DOHH2 (cell line): ENCODE measurements at regions not wholly inside any gene's neighbourhood (a gene's known extent, or its start where the extent isn't known, plus 50 kb on each side); places are given as distances from the start of the nearest gene placed in this dataset.
"Not testable (repeated sequence)": the region's sequence is repeated elsewhere in the genome, so short reads cannot be mapped to it uniquely, and the experiment has no call there.

Experiments
- H3F3A ChIP-seq: fragments of 200-600 bp; sonication (generic), shearing (Covaris generic); 2 replicates; pipeline ENCODE4 v1.6.0; 2016; ENCODE audit warnings: antibody characterized with exemption, mild to moderate bottlenecking; ENCODE audit not compliant: control insufficient read depth, insufficient read depth
- H3K27ac ChIP-seq: fragments of 200-600 bp; sonication (generic); 2 replicates; pipeline ENCODE4 v1.5.1; 2014; ENCODE audit warnings: low read depth, mild to moderate bottlenecking, low read length, moderate library complexity
- H3K27me3 ChIP-seq: fragments of 200-600 bp; sonication (generic); 2 replicates; pipeline ENCODE4 v1.6.1; 2014; ENCODE audit warnings: mild to moderate bottlenecking, low read length, mixed read lengths; ENCODE audit not compliant: control insufficient read depth
- H3K36me3 ChIP-seq: fragments of 200-600 bp; sonication (generic); 2 replicates; pipeline ENCODE4 v1.6.1; 2014; ENCODE audit warnings: mild to moderate bottlenecking, low read length, moderate library complexity, mixed read lengths; ENCODE audit not compliant: control insufficient read depth
- H3K4me1 ChIP-seq: fragments of 200-600 bp; sonication (generic); 2 replicates; pipeline ENCODE4 v1.6.1; 2014; ENCODE audit warnings: mild to moderate bottlenecking, low read length, mixed read lengths; ENCODE audit not compliant: control insufficient read depth
- H3K4me2 ChIP-seq: fragments of 200-600 bp; sonication (generic); 2 replicates; pipeline ENCODE4 v1.6.0; 2014; ENCODE audit warnings: mild to moderate bottlenecking, low read length, moderate library complexity
- H3K4me3 ChIP-seq: fragments of 200-600 bp; sonication (generic); 2 replicates; pipeline ENCODE4 v1.5.1; 2014; ENCODE audit warnings: mild to moderate bottlenecking, low read length, mixed read lengths
- H3K79me2 ChIP-seq: fragments of 200-600 bp; sonication (generic); 2 replicates; pipeline ENCODE4 v1.6.1; 2014; ENCODE audit warnings: mild to moderate bottlenecking, low read length, mixed read lengths; ENCODE audit not compliant: control insufficient read depth
- H3K9me2 ChIP-seq: fragments of 200-600 bp; sonication (generic); replicated peaks from 2 replicates; pipeline ENCODE4 v1.6.1; 2014; ENCODE audit warnings: mild to moderate bottlenecking, low read length, mixed read lengths; ENCODE audit not compliant: control insufficient read depth
- H3K9me3 ChIP-seq: fragments of 200-600 bp; sonication (generic); 2 replicates; pipeline ENCODE4 v1.6.1; 2014; ENCODE audit warnings: antibody characterized with exemption, low read length, mixed read lengths; ENCODE audit not compliant: control insufficient read depth, insufficient read depth
- H4K20me1 ChIP-seq: fragments of 200-600 bp; sonication (generic); 2 replicates; pipeline ENCODE4 v1.6.0; 2014; ENCODE audit warnings: low read depth, mild to moderate bottlenecking, antibody characterized with exemption, low read length, moderate library complexity; ENCODE audit not compliant: control insufficient read depth, insufficient read depth
- EZH2phosphoT487 ChIP-seq: fragments of 200-600 bp; sonication (generic); IDR thresholded peaks from 2 replicates; pipeline ENCODE4 v1.6.1; 2017; ENCODE audit warnings: borderline replicate concordance, mild to moderate bottlenecking, antibody characterized with exemption, low read length, moderate library complexity, mixed read lengths
- TF ChIP-seq, protein P1 (sequence below): fragments of 200-600 bp; sonication (generic); IDR thresholded peaks from one replicate; pipeline ENCODE4 v1.5.1; 2014; ENCODE audit warnings: antibody characterized with exemption, mild to moderate bottlenecking, low read depth, low read length; ENCODE audit not compliant: poor library complexity, severe bottlenecking

- Histone ChIP-seq H3K9me3 (no peaks in the 10 kb centered on the region), H3K36me3 (no peaks in the 10 kb centered on the region), H3K4me3 (no peak overlapping the region)
Observed at GRCh38 chrX:77277911-77278310, 169.3 kb upstream of the FGF16 start.

DNA sequence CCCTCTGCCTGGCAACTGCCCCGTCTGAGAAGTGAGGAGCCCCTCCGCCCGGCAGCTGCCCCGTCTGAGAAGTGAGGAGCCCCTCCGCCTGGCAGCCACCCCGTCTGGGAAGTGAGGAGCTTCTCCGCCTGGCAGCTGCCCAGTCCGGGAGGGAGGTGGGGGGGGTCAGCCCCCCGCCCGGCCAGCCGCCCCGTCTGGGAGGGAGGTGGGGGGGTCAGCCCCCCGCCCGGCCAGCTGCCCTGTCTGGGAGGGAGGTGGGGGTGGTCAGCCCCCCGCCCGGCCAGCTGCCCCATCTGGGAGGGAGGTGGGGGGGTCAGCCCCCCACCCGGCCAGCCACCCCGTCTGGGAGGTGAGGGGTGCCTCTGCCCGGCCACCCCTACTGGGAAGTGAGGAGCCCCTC, 167.8 kb upstream of the FGF16 start:
- H3K9me3 ChIP-seq, H3K36me3 ChIP-seq, H3K27me3 ChIP-seq, H3K79me2 ChIP-seq, H3K27ac ChIP-seq, H3K9me2 ChIP-seq, H3K4me2 ChIP-seq, H3F3A ChIP-seq, H3K4me1 ChIP-seq, H4K20me1 ChIP-seq, H3K4me3 ChIP-seq: not testable (repeated sequence)

More at GRCh38 chrX:77277911-77278310, 169.3 kb upstream of the FGF16 start:
- Histone ChIP-seq H4K20me1 (no peaks in the 10 kb centered on the region), H3K4me2 (no peak overlapping the region), H3K79me2 (no peaks in the 10 kb centered on the region), H3K9me2 (no peaks in the 10 kb centered on the region), H3K27me3 (no peaks in the 10 kb centered on the region), H3F3A (no peaks in the 10 kb centered on the region), H3K27ac (no peak overlapping the region), H3K4me1 (peaks cover 4% of the 10 kb centered on the region; the same call in 1 of the 2 replicates)
- TF ChIP-seq, protein P1, sequence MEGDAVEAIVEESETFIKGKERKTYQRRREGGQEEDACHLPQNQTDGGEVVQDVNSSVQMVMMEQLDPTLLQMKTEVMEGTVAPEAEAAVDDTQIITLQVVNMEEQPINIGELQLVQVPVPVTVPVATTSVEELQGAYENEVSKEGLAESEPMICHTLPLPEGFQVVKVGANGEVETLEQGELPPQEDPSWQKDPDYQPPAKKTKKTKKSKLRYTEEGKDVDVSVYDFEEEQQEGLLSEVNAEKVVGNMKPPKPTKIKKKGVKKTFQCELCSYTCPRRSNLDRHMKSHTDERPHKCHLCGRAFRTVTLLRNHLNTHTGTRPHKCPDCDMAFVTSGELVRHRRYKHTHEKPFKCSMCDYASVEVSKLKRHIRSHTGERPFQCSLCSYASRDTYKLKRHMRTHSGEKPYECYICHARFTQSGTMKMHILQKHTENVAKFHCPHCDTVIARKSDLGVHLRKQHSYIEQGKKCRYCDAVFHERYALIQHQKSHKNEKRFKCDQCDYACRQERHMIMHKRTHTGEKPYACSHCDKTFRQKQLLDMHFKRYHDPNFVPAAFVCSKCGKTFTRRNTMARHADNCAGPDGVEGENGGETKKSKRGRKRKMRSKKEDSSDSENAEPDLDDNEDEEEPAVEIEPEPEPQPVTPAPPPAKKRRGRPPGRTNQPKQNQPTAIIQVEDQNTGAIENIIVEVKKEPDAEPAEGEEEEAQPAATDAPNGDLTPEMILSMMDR, result no peak
- TF ChIP-seq EZH2phosphoT487, result no peak

DNA sequence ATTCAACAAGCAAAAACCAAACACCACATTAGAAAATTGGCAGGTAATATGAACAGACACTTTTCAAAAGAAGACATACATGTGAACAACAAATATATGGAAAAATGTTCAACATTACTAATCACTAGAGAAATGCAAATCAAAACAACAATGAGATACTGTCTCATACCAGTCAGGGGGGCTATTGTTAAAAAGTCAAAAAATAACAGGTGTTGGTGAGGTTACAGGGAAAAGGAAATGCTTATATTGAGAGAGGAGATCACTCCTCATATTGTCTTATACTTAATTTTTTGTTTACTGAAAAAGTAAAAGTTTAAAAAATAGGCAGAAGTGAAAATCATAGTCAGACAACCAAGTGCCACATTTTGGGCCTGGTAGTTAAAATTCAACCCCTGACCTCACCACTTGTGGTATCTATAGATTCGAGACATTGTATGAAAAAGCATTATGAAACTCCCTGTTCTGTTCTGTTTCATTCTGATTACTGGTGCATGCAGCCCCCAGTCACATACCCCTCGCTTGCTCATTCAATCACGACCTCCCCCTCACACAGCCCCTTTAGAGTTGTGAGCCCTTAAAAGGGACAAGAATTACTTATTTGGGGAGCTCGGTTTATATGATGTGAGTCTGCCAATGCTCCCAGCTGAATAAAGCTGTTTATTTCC, 153.7 kb upstream of the FGF16 start:
- no peaks in the 10 kb centered on the region for H3K79me2 ChIP-seq
- H3K9me3 ChIP-seq, result no peaks in the 10 kb centered on the region
- H3F3A ChIP-seq, result no peaks in the 10 kb centered on the region
- TF ChIP-seq, protein P1, result no peak
- TF ChIP-seq EZH2phosphoT487, result no peak
- H3K27ac ChIP-seq, result no peak overlapping the region
- H3K36me3 ChIP-seq, result no peaks in the 10 kb centered on the region
- no peak overlapping the region for H3K4me2 ChIP-seq
- no peaks in the 10 kb centered on the region for H3K4me1 ChIP-seq
- H3K9me2 ChIP-seq, result no peaks in the 10 kb centered on the region
- H4K20me1 ChIP-seq, result no peaks in the 10 kb centered on the region
- no peak overlapping the region for H3K4me3 ChIP-seq
- no peaks in the 10 kb centered on the region for H3K27me3 ChIP-seq

GRCh38 chrX:77298296-77298695, 148.9 kb upstream of the FGF16 start:
- Histone ChIP-seq H3F3A (no peaks in the 10 kb centered on the region), H3K9me3 (no peaks in the 10 kb centered on the region), H3K9me2 (no peaks in the 10 kb centered on the region), H3K4me2 (no peak overlapping the region), H3K36me3 (no peaks in the 10 kb centered on the region), H3K27ac (no peak overlapping the region), H3K4me1 (no peaks in the 10 kb centered on the region), H3K79me2 (no peaks in the 10 kb centered on the region), H3K27me3 (no peaks in the 10 kb centered on the region), H4K20me1 (no peaks in the 10 kb centered on the region), H3K4me3 (no peak overlapping the region)
- no peak for TF ChIP-seq EZH2phosphoT487
- TF ChIP-seq, protein P1, result no peak
